ENCODE measurements at regions not wholly inside any gene's neighbourhood (a gene's known extent, or its start where the extent isn't known, plus 50 kb on each side); places are given as distances from the start of the nearest gene placed in this dataset.

DNA sequence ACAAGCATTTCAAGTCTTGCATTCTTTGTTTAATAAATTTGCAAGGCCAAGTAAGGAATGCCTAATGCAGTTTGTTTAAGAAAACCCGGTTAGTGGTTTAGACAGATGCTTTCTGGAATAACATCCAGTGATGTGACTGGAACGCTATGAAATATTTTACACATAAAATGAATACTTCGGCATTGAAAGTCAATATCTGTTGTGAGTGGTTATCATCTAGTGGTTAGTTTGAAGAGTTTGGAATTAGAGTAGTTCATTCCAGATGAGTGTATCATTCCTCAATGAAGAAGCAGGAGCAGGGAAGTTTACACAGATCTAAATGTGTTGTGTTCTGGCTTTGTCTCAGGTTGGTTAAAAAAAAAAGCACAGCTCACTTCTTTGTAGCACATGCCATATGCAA lies 608.0 kb upstream of the PIK3C3 start:
- DNase-seq, result no peak
- in situ Hi-C loops (cut with MboI; ENCODE audit: low pct_unique_long_range_greater_than_20kb, low sequenced_read_pairs), result no loop called here

DNA sequence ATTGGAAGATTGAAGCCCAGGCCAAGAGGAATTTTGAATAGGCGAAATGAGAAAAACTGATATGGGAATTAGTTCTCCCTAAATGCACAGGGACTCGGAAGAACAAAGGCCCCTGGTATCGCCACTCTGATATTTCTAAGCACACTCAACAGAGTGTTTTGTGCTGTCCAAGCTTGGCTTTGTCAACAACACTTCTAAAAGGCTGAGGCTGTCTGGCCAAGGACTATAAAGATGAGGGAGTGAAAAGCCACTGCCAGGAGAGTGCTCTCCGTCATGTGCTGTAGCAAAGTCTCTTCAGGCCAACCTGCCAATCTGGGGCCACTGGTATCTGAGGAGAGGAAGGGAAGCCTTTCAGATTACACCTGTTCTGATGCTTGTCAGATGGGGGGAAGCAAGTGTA lies 611.2 kb upstream of the PIK3C3 start:
- in situ Hi-C loops (cut with MboI; ENCODE audit: low pct_unique_long_range_greater_than_20kb, low sequenced_read_pairs), result no loop called here
- no peak for DNase-seq

GRCh38 chr18:41338341-41338740 lies 616.7 kb upstream of the PIK3C3 start:
- in situ Hi-C loops (cut with MboI; ENCODE audit: low pct_unique_long_range_greater_than_20kb, low sequenced_read_pairs), result no loop called here
- no peak for DNase-seq

GRCh38 chr18:41331661-41332060 lies 623.4 kb upstream of the PIK3C3 start:
- in situ Hi-C loops (cut with MboI; ENCODE audit: low pct_unique_long_range_greater_than_20kb, low sequenced_read_pairs), result no loop called here

DNA sequence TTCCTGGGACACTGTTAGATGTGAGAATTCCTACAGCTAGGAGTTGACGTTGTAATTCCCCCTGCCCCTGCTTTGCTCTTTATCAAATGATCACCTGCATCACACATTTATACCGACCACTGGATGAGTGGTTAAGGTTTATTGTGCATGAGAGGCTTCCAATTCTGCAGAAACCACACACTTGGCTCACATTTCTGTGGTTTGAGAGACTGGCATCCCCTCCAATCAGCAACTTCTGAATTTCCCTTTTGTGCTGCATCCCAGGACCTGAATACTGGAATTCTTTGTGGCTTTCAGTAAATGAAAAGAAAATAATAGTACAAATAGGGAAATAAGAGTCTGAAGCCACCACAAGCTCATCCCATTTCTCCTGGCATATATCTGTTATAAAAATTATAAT lies 628.7 kb upstream of the PIK3C3 start:
- no peak for DNase-seq
- in situ Hi-C loops (cut with MboI; ENCODE audit: low pct_unique_long_range_greater_than_20kb, low sequenced_read_pairs), result no loop called here

More at GRCh38 chr18:41331661-41332060, 623.4 kb upstream of the PIK3C3 start:
- no peak for DNase-seq

- in situ Hi-C loops (cut with MboI; ENCODE audit: low pct_unique_long_range_greater_than_20kb, low sequenced_read_pairs), result no loop called here
- no peak for DNase-seq
Measured at GRCh38 chr18:41324934-41325333, 630.1 kb upstream of the PIK3C3 start.

GRCh38 chr18:41324020-41324791 lies 630.8 kb upstream of the PIK3C3 start:
- in situ Hi-C loops (cut with MboI; ENCODE audit: low pct_unique_long_range_greater_than_20kb, low sequenced_read_pairs), result no loop called here
- DNase-seq, result no peak

- in situ Hi-C loops (cut with MboI; ENCODE audit: low pct_unique_long_range_greater_than_20kb, low sequenced_read_pairs), result no loop called here
Measured at GRCh38 chr18:41323044-41323443, 632.0 kb upstream of the PIK3C3 start.

DNA sequence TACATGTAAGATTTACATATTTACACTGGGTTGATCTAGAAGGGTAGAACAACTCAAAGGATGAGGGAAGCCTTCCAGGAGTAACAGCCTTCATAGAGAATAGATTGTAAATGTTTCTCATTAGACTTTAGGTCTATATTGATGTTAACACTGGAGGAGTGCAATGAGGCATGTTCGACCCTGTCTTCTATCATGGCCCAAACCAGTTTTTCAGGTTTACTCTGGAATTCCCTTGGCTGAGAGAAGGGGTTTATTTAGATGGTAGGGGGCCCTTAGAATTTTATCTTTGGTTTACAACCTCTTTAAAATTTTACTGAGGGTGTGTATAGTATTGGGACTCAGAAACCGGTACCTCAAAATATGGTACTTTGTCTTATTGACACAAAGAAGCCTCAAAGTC lies 634.9 kb upstream of the PIK3C3 start:
- DNase-seq, result no peak
- in situ Hi-C loops (cut with MboI; ENCODE audit: low pct_unique_long_range_greater_than_20kb, low sequenced_read_pairs), result no loop called here

More at GRCh38 chr18:41323044-41323443, 632.0 kb upstream of the PIK3C3 start:
- no peak for DNase-seq

GRCh38 chr18:41315134-41315533 lies 639.9 kb upstream of the PIK3C3 start:
- in situ Hi-C loops (cut with MboI; ENCODE audit: low pct_unique_long_range_greater_than_20kb, low sequenced_read_pairs), result no loop called here
- no peak for DNase-seq

GRCh38 chr18:41311571-41312547 lies 643.2 kb upstream of the PIK3C3 start:
- DNase-seq, result no peak
- in situ Hi-C loops (cut with MboI; ENCODE audit: low pct_unique_long_range_greater_than_20kb, low sequenced_read_pairs), result no loop called here

DNA sequence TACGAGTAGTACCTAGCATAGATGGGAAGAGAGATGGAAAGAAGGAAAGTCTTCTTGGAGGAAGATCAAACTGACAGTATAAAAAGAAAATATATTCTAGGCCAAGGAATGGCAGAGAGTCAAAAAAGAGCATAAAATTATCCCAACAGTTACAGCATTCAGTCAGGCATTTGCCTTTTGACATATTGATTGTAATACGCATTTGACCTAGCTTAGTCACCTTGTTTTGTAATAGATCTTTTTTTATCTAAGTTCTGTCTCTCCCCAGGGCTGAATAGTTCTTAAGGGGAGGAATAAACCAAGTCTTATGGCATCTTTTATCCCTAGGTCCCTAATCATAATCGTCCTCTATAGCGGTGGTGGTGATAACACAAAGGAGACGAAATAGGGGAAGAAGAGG lies 657.3 kb upstream of the PIK3C3 start:
- in situ Hi-C loops (cut with MboI; ENCODE audit: low pct_unique_long_range_greater_than_20kb, low sequenced_read_pairs), result no loop called here
- DNase-seq, result no peak

DNA sequence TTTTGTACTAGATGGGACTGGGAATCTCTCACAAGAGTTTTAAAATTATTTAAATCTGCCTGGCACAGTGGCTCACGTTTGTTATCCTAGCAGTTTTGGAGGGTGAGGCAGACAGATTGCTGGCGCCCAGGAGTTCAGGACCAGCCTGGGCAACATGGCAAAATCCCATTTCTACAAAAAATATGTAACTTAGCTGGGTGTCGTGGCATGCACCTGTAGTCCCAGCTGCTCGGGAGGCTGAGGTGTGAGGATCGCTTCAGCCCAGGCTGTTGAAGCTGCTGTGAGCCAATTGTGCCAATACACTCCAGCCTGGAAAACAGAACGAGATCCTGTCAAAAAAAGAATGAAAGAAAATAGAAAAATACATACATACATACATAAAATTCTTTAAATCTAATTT lies 685.7 kb upstream of the PIK3C3 start:
- DNase-seq, result no peak
- in situ Hi-C loops (cut with MboI; ENCODE audit: low pct_unique_long_range_greater_than_20kb, low sequenced_read_pairs), result no loop called here

GRCh38 chr18:41268271-41268670 lies 686.8 kb upstream of the PIK3C3 start:
- no peak for DNase-seq
- in situ Hi-C loops (cut with MboI; ENCODE audit: low pct_unique_long_range_greater_than_20kb, low sequenced_read_pairs), result no loop called here

DNA sequence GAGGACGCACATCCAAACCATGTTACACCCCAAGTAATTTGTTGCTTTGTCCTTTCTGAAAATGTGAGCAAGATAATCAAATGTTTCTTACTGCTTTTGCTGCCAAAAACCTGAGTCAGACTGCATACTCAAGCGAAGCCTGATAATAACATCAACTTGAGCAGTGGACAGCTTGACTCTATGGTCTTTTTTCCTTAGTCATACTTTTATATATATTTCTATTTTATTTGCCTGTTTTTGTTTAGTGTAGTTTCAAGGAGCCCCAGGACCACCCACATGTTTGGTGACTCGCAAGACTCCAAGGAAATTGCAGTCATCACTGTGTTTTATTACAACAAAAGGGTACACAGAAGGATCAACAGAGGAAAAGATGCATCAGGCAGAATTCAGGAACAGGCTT lies 688.4 kb upstream of the PIK3C3 start:
- in situ Hi-C loops (cut with MboI; ENCODE audit: low pct_unique_long_range_greater_than_20kb, low sequenced_read_pairs), result no loop called here
- DNase-seq, result no peak

DNA sequence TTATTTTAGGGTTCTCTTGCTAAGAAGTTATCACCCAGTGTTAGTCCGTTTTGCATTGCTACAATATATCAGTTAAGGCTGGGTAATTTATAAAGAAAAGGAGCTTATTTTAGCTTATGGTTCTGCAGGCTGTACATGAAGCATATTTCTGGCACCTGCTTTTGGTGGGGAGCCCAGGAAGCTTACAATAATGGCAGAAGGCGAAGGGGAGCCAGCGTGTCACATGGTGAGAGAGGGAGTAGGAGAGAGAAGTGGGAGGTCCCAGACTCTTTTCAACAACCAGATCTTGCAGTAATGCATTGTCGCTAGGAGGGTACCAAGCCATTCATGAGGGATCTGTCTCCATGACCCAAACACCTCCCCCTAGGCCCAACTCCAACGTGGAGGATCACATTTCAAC lies 688.8 kb upstream of the PIK3C3 start:
- DNase-seq, result no peak
- in situ Hi-C loops (cut with MboI; ENCODE audit: low pct_unique_long_range_greater_than_20kb, low sequenced_read_pairs), result no loop called here

- no peak for DNase-seq
- in situ Hi-C loops (cut with MboI; ENCODE audit: low pct_unique_long_range_greater_than_20kb, low sequenced_read_pairs), result no loop called here
Measured at GRCh38 chr18:41265047-41265446, 690.0 kb upstream of the PIK3C3 start.

- in situ Hi-C loops (cut with MboI; ENCODE audit: low pct_unique_long_range_greater_than_20kb, low sequenced_read_pairs), result no loop called here
Measured at GRCh38 chr18:41263956-41264355, 691.1 kb upstream of the PIK3C3 start.

GRCh38 chr18:41262688-41263087 lies 692.3 kb upstream of the PIK3C3 start:
- DNase-seq, result no peak
- in situ Hi-C loops (cut with MboI; ENCODE audit: low pct_unique_long_range_greater_than_20kb, low sequenced_read_pairs), result no loop called here

More at GRCh38 chr18:41263956-41264355, 691.1 kb upstream of the PIK3C3 start:
- DNase-seq, result no peak

GRCh38 chr18:41244591-41245037 lies 710.4 kb upstream of the PIK3C3 start:
- in situ Hi-C loops (cut with MboI; ENCODE audit: low pct_unique_long_range_greater_than_20kb, low sequenced_read_pairs), result no loop called here

More at GRCh38 chr18:41244591-41245037, 710.4 kb upstream of the PIK3C3 start:
- DNase-seq, result no peak
